Peyer's patch (tissue), 4 donors: ENCODE measurements at regions not wholly inside any gene's neighbourhood (a gene's known extent, or its start where the extent isn't known, plus 50 kb on each side); places are given as distances from the start of the nearest gene placed in this dataset.

ENCODE experiments used
- CTCF ChIP-seq, 6 experiments: fragments of 450-650 bp in 4 of 6; fragments of 200-600 bp in 2 of 6; sonication (generic) in 1 of 6; IDR thresholded peaks; one replicate each; pipeline ENCODE4 v1.5.1; 2017 to 2019; ENCODE audit warnings: antibody characterized with exemption in 6 of 6, mild to moderate bottlenecking in 3 of 6, moderate library complexity in 1 of 6
- POLR2A ChIP-seq, 2 donors: fragments of 450-650 bp; IDR thresholded peaks; one replicate each; pipeline ENCODE4 v1.5.1; 2017; ENCODE audit warnings: antibody characterized with exemption in 2 of 2, mild to moderate bottlenecking in 2 of 2, moderate library complexity in 2 of 2

- TF ChIP-seq CTCF (IDR thresholded peaks at IDR 0.05) (no peak), POLR2A (IDR thresholded peaks at IDR 0.05) (no peak)
These were observed 349.7 kb downstream of the MDFIC start for GRCh38 chr7:115271332-115272235.
